GM21528 (cell line): ENCODE measurements at regions not wholly inside any gene's neighbourhood (a gene's known extent, or its start where the extent isn't known, plus 50 kb on each side); places are given as distances from the start of the nearest gene placed in this dataset.
"Not testable (repeated sequence)": the region's sequence is repeated elsewhere in the genome, so short reads cannot be mapped to it uniquely, and the experiment has no call there.

Experiments
- ATAC-seq: cut with Tn5 transposase; IDR thresholded peaks from one replicate; pipeline ENCODE4 v1.9.1; 2021; ENCODE audit warnings: mild to moderate bottlenecking, moderate library complexity; ENCODE audit not compliant: unreplicated experiment, low FRiP score

DNA sequence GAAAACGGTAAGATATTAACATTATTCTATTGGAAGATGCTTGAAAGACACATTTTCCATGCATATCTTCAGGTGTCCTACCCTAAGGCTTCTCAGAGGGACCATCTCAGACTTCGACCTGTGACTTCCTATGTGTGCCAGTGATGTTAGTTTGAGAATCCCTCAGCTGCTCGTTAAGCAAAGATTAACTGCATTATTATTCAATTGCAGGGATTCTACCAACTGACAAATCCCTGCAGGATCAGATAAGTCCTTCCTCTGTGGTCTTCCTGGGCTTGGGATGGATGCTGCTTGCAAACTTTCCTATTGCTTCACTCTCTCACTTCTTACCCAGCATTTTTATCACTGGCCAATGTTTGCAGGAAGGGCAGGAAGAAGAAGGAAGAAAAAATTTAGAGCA is 83.0 kb upstream of the PPARGC1A start:
- ATAC-seq, result no peak

GRCh38 chr4:23972187-23972586 is 82.3 kb upstream of the PPARGC1A start:
- ATAC-seq, result no peak

DNA sequence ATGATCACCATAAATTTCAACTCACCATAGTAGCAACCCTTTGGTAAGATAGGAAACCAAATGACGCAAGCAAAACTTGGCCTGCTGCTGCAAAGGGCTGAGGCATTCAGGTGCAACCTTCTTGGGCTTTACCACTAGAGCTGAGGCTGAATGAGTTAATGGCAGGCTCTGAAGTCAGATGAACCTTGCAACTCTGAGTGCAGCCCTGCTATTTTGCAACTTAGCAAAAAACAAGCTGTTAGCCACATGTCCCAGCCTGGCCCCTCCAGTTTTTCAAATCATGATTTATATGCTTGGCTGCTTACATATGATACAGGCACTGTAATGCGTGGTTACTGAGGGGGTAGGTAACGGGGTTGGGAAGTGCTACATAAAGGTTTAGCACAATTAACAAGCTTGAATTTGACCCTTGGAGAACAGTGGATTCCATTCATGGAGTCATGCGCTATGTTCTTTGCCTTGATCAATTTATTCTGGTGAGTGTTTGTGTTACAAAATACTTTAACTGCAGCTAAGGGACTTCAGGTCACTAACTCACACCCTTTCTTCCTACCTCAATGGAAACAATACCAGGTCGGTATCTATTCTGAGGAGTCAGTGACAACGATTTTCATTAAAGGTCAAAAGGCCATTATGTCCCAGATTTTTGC is 80.5 kb upstream of the PPARGC1A start:
- no peak for ATAC-seq

- ATAC-seq, result no peak
Measured at GRCh38 chr4:23969635-23970145, 79.8 kb upstream of the PPARGC1A start.

DNA sequence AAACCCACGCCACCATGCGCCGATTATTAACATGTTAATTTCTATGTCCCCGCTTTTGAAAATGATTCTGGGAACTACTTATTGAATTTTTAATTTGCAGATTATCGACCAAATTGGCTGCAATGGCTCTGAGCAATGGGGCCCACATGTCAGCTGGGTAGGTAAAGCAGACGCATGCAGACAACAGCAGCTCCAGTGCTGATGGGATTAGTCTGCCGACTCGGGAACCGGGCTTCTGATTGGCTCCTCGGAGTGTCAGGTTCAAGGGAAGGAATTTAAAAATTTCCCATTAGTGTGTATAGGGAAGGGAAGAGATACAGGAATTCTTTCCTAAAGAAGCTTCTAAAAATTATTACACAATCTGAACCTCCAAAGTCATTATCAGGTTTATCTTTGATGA is 77.4 kb upstream of the PPARGC1A start:
- ATAC-seq, result no peak

DNA sequence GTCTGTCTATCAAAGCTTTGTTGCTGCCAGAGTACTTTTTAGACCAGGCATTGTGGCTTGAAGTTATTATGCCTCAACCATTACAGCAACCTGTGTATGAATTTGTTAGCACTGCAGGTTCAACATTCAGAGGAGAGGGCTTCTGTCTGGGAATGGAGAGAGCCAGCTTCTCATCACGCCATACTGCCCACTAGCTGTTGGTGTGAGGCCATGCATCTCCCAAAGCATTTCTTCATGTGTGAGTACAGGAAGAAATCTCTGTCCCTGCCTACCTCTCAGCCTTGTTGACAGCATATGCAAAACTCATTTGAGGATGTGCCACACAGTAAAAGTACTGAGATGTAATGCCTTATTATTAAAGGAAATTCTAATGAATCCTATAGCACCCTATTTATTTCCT is 76.9 kb upstream of the PPARGC1A start:
- ATAC-seq, result no peak

DNA sequence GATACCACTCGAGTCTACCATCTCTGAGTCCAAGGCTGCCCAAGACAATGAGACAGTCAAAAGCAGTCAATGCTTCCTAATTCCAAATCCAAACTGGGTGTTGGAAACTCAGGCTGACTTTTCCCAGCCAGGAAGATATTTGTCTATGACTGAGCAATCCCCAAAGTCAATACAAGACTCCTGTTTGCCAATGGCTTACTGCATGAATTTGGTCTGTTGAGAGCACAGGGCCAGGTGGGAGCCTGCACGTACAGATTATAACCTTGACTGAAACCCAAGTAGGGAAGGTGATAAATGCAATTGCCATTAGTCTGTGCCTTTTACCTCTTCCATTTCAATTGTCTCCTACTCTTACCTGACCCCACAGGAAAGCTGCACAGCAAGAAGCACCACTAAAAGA is 72.6 kb upstream of the PPARGC1A start:
- no peak for ATAC-seq

DNA sequence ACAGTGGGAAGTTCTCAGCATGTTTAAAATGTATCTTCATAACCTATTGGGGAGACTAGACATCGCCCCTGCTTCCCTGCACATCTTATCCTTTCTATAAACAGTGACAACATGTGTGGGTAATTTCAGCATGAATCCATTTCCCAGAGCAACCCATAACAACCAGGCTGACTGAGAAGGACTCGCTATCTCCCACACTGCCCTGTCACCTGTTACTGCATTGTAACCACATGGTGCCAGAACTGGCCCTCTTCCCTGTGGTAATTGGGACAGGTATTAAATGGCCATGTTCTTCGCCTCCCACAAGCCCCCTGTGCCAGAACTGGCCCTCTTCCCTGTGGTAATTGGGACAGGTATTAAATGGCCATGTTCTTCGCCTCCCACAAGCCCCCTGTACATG is 71.5 kb upstream of the PPARGC1A start:
- not testable (repeated sequence) for ATAC-seq

- ATAC-seq, result no peak
Measured at GRCh38 chr4:23959396-23960148, 69.7 kb upstream of the PPARGC1A start.

GRCh38 chr4:23958749-23959148 is 68.9 kb upstream of the PPARGC1A start:
- ATAC-seq, result no peak

DNA sequence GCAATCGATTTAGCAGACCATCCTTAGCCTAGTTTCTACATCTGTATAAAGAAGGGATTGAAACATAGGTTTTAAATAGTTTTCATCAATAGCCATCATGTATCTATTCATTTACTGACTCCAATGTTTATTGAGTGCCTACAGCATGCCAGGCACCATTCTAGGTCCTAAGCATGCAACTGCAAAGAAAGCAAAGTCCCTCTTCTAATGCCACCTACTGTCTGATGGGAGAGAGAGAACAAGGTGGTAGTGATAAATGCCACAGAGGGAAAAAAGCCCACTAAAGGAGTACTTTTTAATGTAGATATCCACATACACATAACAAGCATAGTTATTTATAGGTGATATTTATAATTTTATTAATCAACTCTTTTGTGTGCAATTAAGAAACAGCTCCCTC is 67.6 kb upstream of the PPARGC1A start:
- no peak for ATAC-seq

- ATAC-seq, result no peak
Measured at GRCh38 chr4:23956601-23957364, 66.9 kb upstream of the PPARGC1A start.

DNA sequence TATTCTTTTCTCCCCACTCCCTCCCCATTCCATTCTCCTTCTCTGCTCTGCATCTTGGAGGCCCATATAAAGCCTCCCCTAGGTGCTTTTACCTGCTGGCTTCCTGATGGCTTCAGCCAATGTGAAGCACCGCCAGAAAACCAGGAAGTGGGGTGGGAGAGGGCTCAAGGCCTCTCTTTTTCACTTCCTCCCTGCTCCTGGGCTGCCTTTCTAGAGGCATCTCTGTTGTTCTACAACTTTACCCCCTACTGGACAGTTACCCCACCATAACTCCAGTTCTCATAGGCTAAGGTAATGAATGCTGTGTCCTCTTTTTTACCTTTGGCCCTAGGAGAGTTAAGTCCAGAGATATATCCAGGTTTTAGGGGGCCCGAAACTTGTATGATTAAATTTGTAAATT is 62.4 kb upstream of the PPARGC1A start:
- ATAC-seq, result no peak

- ATAC-seq, result no peak
Measured at GRCh38 chr4:23947826-23948225, 58.0 kb upstream of the PPARGC1A start.

- no peak for ATAC-seq
Measured at GRCh38 chr4:23946299-23946698, 56.5 kb upstream of the PPARGC1A start.

- ATAC-seq, result no peak
Measured at GRCh38 chr4:23945451-23946017, 55.7 kb upstream of the PPARGC1A start.

DNA sequence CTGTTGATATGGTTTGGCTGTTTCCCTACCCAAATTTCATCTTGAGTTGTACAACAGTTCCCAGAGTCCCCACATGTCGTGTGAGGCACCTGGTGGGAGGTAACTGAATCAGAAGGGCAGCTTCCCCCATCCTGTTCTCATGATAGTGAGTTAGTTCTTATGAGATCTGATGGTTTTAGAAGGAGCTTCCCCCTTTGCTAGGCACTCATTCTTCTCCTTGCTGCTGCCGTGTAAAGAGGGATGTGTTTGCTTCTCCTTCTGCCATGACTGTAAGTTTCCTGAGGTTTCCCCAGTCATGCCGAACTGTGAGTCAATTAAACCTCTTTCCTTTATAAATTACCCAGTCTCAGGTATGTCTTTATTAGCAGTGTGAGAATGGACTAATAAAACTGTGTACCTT is 54.7 kb upstream of the PPARGC1A start:
- ATAC-seq, result not testable (repeated sequence)

- no peak for ATAC-seq
Measured at GRCh38 chr4:23943478-23943877, 53.6 kb upstream of the PPARGC1A start.

DNA sequence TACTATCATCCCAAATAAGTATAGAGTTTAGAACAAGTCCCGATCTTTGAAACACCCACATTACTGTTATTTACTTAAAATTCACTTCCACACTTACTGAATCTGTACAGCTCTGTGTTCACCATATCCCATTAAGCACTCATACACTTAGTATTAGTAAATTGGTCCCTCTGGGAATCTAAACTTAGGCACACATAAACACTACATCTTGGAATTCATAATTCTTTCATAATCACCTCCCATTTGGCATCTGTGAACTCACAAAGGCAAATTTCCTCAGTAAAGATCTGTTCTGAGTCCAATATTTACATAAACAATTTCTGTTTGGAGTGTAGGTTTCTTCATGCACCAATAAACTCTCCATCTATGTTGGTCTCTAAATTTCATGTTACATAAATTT is 52.6 kb upstream of the PPARGC1A start:
- ATAC-seq, result no peak
